HepG2 (cell line): ENCODE measurements at regions not wholly inside any gene's neighbourhood (a gene's known extent, or its start where the extent isn't known, plus 50 kb on each side); places are given as distances from the start of the nearest gene placed in this dataset.

ENCODE experiments used
- ARID4A ChIP-seq: sonication (generic); formaldehyde crosslinking; IDR thresholded peaks from 2 replicates; pipeline ENCODE4 v1.5.0; 2020; ENCODE audit warnings: mild to moderate bottlenecking, missing genetic modification reagents, borderline replicate concordance
- CTCF ChIP-seq: sonication (generic); formaldehyde crosslinking; IDR thresholded peaks from 2 replicates; pipeline ENCODE4 v1.5.0; 2020; ENCODE audit warnings: mild to moderate bottlenecking, missing genetic modification reagents, moderate library complexity
- FOSL1 ChIP-seq: sonication (generic); formaldehyde crosslinking; IDR thresholded peaks from 2 replicates; pipeline ENCODE4 v1.9.0; 2021; ENCODE audit warnings: missing genetic modification reagents, borderline replicate concordance
- KDM1A ChIP-seq: IDR thresholded peaks from 2 replicates; pipeline ENCODE4 v1.6.1; 2016; ENCODE audit warnings: missing compliant biosample characterization
- MNT ChIP-seq: fragments of 450-650 bp; IDR thresholded peaks from 2 replicates; pipeline ENCODE4 v1.6.1; 2016
- SNAPC4 ChIP-seq: sonication (generic); formaldehyde crosslinking; IDR thresholded peaks from 2 replicates; pipeline ENCODE4 v1.4.0; 2020; ENCODE audit warnings: mild to moderate bottlenecking, missing genetic modification reagents
- TBL1XR1 ChIP-seq: fragments of 150-350 bp; IDR thresholded peaks from 2 replicates; pipeline ENCODE4 v1.6.1; 2014; ENCODE audit warnings: borderline replicate concordance, low read length; ENCODE audit not compliant: partially characterized antibody
- U2AF2 ChIP-seq: fragments of 200-400 bp; formaldehyde crosslinking; IDR thresholded peaks from 2 replicates; pipeline ENCODE4 v1.6.1; 2017; ENCODE audit warnings: low read depth, mild to moderate bottlenecking, low read length
- ZBTB33 ChIP-seq: sonication (generic); formaldehyde crosslinking; IDR thresholded peaks from 2 replicates; pipeline ENCODE4 v1.4.0; 2020; ENCODE audit warnings: missing genetic modification reagents
- ZNF280D ChIP-seq: sonication (generic); formaldehyde crosslinking; IDR thresholded peaks from 2 replicates; pipeline ENCODE4 v1.5.1; 2020; ENCODE audit warnings: mild to moderate bottlenecking, missing genetic modification reagents
- ZNF292 ChIP-seq: sonication (generic); formaldehyde crosslinking; IDR thresholded peaks from 2 replicates; pipeline ENCODE4 v1.8.1; 2022; ENCODE audit warnings: mild to moderate bottlenecking, low read depth, missing genetic modification reagents, borderline replicate concordance
- ZNF446 ChIP-seq: sonication (generic); formaldehyde crosslinking; IDR thresholded peaks from 2 replicates; pipeline ENCODE4 v1.5.0; 2020; ENCODE audit warnings: mild to moderate bottlenecking, missing genetic modification reagents
- ZNF747 ChIP-seq: sonication (generic); formaldehyde crosslinking; IDR thresholded peaks from 2 replicates; pipeline ENCODE4 v1.8.1; 2023; ENCODE audit warnings: missing genetic modification reagents, mild to moderate bottlenecking, borderline replicate concordance
- ZZZ3 ChIP-seq: sonication (generic); formaldehyde crosslinking; IDR thresholded peaks from 2 replicates; pipeline ENCODE4 v1.4.0; 2020; ENCODE audit warnings: missing genetic modification reagents, mild to moderate bottlenecking, borderline replicate concordance

GRCh38 chr1:103447471-103447870 lies 78.0 kb upstream of the RNPC3 start:
- TF ChIP-seq SNAPC4 (CRISPR knock-in tag) (no peak), ARID4A (no peak), ZNF280D (CRISPR knock-in tag) (no peak), MNT (no peak), TBL1XR1 (no peak), ZNF292 (CRISPR knock-in tag) (no peak), ZNF446 (CRISPR knock-in tag) (no peak), FOSL1 (CRISPR knock-in tag) (no peak), ZZZ3 (CRISPR knock-in tag) (no peak), CTCF (no peak), KDM1A (CRISPR knock-in tag) (no peak), U2AF2 (no peak), ZBTB33 (no peak), ZNF747 (CRISPR knock-in tag) (no peak)
